Islet precursor cell (in vitro differentiated cells): ENCODE measurements at regions not wholly inside any gene's neighbourhood (a gene's known extent, or its start where the extent isn't known, plus 50 kb on each side); places are given as distances from the start of the nearest gene placed in this dataset.

ENCODE experiments used
- DNase-seq: peaks from one replicate; pipeline ENCODE4 v3.0.0-alpha.2; 2018

GRCh38 chr4:15130441-15130840 is 128.2 kb downstream of the CPEB2 start:
- no peak for DNase-seq

GRCh38 chr4:15131551-15131950 is 129.3 kb downstream of the CPEB2 start:
- DNase-seq, result no peak

- no peak for DNase-seq
These were observed 130.5 kb downstream of the CPEB2 start for GRCh38 chr4:15132739-15133138.

GRCh38 chr4:15139599-15139998 is 137.3 kb downstream of the CPEB2 start:
- no peak for DNase-seq

- no peak for DNase-seq
These were observed 139.9 kb downstream of the CPEB2 start for GRCh38 chr4:15142201-15142600.

DNA sequence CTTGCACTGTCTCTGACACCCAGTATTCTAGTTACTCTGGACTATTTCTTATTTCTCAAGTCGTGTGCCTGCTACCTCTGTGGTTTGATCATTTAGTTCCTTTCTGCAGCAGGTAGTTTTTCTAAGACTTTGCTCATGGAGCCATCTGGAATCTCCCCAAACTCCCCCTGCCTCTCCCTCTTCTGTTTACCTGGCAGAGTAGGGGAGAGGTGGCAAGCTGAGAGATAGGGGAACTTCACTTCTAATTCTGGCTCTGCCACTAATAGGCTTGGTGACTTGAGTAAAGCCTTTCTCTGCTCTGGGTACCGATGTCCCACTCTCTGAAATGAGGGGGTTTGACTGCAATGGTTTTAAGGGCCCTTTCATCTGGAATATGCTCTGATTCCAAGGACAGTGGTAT is 141.3 kb downstream of the CPEB2 start:
- DNase-seq, result no peak

DNA sequence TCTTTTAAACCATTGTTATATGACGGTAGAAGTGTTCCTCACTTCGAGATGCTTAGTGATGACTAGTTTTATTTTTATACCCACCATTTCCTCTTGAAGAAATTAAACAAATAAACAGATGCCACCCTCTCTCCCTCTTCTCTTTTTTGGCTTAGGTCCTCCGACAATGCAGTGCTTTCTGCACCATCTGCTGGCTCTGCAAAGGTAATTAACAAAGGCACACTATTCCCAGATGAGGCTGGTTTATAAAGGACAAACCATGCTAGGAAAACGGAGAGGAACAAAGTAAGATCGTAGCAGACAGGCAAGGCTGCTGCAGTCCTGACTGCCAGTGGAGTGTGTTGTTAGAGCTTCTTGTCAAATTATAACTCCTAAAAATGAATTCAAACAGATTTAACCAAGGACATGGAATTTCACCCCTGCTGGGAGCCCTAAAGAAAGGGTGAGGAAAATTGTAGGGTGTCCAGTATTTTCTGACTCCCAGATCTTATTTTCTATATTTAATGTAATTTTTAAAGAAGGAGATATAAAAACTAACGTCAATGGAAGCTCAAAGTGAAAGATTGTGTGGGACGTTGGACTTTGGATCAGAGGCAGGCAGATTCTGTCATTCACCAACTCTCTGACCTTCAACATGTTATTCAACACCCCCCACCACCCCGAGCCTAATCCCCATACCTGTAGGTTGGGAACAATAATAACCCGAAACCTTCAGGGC is 142.1 kb downstream of the CPEB2 start:
- DNase-seq, result no peak

DNA sequence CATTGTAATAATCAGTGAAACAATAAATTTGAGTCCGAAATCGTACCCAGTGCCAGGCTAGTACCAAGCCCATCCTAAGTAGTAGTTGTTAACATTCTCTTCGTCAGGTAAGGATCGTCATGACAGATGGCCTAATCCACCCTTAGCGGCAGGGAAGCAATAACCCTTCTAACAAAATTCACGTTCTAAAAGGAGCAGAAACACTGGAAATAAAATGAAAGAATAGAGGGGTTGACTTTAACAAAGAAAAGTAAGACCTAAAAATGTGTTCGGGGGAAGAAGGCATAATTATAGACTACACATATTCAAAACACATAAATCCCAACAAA is 142.7 kb downstream of the CPEB2 start:
- no peak for DNase-seq

DNA sequence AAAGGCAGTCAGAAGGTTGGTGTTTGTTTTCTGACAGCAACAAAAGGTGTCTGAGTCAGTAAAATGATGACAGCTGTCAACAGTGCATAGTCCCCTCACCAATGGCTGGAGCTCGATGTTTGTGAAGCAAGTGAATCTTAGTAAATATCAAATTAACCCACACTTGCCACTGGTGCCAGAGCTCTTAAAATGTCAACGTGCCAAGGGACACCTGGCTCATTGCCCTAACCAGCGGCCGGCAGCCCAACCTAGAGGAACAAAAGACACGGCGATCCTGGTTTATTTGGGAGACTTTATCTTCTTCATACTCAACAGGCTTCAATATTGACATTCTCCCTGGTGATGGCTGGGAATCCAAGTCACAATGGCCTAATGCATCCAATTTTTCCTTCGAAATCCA is 143.4 kb downstream of the CPEB2 start:
- no peak for DNase-seq

GRCh38 chr4:15147714-15148113 is 145.4 kb downstream of the CPEB2 start:
- no peak for DNase-seq

DNA sequence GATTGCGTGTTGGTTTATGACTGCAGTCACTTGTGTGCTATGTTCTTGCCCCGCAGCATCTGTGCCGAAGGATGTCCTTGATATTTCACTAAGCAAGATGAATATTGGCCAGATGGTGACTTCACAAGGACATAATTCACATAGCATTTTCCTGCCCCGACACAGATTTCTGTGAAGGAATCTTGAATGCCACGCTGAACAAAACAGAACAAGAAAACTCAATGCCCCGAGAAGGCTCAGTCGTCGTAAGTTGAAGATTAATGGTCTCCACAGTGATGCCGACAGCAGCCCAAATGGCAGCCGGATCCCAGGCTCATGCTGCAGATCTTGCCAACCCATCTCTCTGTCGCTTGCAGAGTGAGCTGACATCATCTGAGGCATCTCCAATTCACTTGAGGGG is 145.9 kb downstream of the CPEB2 start:
- no peak for DNase-seq

DNA sequence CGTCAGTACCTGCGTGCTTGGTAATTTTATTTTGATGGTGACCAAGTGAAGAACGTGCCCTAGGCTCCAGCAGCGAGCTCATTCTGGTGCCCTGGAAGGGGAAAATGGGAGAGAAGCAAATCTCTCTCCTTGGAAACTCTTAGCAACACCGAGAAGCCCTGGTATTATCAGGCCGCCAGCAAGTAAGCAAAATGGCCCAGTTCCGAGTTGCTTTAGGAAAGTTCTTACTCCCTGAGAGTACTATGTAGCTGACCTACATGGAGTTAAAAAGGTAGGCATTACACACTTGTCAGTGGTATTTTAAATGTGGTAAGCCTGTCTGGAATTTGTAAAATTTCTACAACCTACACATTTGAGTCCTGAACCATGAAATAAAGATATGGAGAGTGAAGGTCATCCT is 146.4 kb downstream of the CPEB2 start:
- no peak for DNase-seq

DNA sequence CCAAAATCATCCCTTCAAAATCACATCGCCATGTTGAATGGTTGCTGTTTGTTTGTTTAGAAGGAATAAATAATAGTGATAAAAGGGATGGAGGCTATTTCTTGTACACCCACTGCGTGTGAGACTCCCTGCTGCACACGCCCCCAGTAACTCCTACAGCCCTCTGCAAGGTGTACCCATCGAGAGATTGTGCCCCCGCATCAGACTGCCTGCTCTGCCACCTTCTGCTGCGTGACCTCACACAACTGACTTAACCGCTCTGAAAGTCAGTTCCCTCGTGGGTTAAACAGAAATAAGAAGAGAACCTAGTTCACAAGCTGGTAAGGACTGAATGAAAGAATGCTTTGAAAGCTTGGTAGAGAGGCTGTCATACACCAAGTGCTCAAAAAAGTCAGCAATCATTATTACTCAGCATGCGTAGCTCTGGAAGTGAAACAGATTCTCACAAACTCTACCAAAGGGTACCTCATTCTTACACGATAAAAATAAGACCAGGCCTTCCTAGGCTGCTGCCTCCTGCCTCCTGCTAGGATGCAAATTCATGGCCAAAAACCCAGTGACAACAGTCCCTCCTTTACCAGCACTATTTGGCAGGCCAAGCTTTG is 147.1 kb downstream of the CPEB2 start:
- no peak for DNase-seq

GRCh38 chr4:15149839-15150592 is 147.7 kb downstream of the CPEB2 start:
- peak; percentile 92 for DNase-seq

DNA sequence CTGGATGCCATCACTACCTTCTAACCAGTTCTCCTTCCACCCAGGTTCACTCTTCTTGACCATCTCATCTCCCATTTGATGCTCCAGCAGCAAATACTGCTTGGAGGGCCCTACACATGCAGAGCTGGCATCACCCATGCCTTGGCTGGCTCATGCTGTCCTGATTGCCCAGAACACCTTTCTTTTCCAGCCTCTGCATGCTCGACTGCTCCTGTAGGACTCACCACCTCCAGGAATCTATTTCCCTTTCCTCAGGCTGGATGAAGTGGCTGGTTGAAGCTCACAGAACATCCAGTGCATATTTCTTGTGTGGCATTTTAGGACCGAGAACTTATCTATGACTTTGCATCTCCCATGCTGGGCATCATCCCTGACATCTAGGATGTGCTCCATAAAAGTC is 148.3 kb downstream of the CPEB2 start:
- DNase-seq, result no peak

- no peak for DNase-seq
These were observed 148.8 kb downstream of the CPEB2 start for GRCh38 chr4:15151033-15151432.

- DNase-seq, result no peak
These were observed 151.4 kb downstream of the CPEB2 start for GRCh38 chr4:15153662-15154061.

GRCh38 chr4:15158406-15159091 is 156.3 kb downstream of the CPEB2 start:
- peak; percentile 62 for DNase-seq

GRCh38 chr4:15159477-15160019 is 157.3 kb downstream of the CPEB2 start:
- DNase-seq, result no peak

DNA sequence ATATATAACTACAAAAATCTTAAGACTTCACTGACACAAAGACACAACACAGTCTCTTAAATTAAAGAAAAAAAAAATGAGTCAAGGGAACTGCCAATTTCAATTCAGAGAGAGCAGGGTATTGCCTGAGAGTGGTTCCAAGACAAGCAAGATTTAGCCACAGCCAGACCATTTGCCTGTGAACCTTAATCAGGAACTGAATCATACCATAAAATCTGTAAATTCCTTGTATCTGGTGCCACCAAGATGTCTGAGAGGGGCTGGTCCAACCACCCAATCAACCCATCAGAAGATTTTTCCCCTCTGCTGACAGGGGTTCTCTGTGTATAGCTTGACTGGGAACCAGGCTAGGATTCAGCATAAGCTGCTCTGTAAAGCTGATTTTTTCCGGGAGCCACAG is 159.2 kb downstream of the CPEB2 start:
- DNase-seq, result no peak

- no peak for DNase-seq
These were observed 159.8 kb downstream of the CPEB2 start for GRCh38 chr4:15162046-15162445.

DNA sequence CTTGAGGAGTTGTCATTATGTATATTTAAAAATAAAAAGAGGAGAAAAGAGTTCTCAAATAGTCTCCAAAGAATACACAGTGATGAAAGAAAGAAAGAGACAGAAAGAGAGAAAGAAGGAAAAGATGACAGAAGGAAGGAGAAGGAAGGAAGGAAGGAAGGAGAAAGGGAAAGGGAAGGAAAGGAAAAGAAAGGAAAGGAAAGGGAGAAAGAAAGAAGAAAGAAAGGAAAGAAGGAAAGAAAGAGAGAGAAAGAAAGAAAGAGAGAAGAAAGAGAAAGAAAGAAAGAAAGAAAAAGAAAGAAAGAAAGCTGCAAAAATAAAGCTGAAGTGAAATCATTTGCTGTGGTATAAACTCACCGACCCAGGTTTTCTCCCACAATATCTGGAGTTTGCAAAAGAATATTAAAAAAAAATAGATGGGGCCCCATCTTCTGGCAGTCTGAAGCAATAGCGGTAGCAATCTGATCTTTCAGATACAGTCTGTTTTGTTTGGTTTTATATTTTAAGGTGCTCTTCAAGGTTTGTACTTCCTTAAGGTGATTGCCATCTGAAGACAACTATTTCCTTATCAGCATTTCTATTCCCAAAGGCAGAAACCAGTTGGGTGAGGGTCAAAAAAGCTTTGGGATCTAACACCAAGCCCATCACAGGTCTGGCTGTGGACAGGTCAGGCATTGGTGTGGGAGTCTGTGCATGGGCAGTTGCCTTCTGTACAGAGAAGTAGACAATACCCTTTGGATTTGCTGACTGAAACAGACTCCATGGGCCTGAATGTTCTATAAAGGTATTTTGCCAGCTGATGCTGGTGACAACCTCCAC is 160.4 kb downstream of the CPEB2 start:
- no peak for DNase-seq

- DNase-seq, result no peak
These were observed 161.0 kb downstream of the CPEB2 start for GRCh38 chr4:15163284-15163645.
